ENCODE measurements at regions not wholly inside any gene's neighbourhood (a gene's known extent, or its start where the extent isn't known, plus 50 kb on each side); places are given as distances from the start of the nearest gene placed in this dataset.
"Not testable (repeated sequence)": the region's sequence is repeated elsewhere in the genome, so short reads cannot be mapped to it uniquely, and the experiment has no call there.

- DNase-seq (ENCODE audit: low read depth in 2 of 2): not testable (repeated sequence)
These were observed 61.0 kb upstream of the PKN2 start for GRCh38 chr1:88623101-88623500.
